ENCODE measurements at regions not wholly inside any gene's neighbourhood (a gene's known extent, or its start where the extent isn't known, plus 50 kb on each side); places are given as distances from the start of the nearest gene placed in this dataset.
"Not testable (repeated sequence)": the region's sequence is repeated elsewhere in the genome, so short reads cannot be mapped to it uniquely, and the experiment has no call there.

- no peak for DNase-seq
These were observed 63.5 kb downstream of the PCDH18 start for GRCh38 chr4:137468836-137469235.

GRCh38 chr4:137467537-137467936, 64.8 kb downstream of the PCDH18 start:
- DNase-seq: no peak

- DNase-seq: no peak
These were observed 68.8 kb downstream of the PCDH18 start for GRCh38 chr4:137463377-137464003.

GRCh38 chr4:137455647-137456321, 76.5 kb downstream of the PCDH18 start:
- no peak for DNase-seq

- DNase-seq: no peak
These were observed 77.5 kb downstream of the PCDH18 start for GRCh38 chr4:137454767-137455166.

DNA sequence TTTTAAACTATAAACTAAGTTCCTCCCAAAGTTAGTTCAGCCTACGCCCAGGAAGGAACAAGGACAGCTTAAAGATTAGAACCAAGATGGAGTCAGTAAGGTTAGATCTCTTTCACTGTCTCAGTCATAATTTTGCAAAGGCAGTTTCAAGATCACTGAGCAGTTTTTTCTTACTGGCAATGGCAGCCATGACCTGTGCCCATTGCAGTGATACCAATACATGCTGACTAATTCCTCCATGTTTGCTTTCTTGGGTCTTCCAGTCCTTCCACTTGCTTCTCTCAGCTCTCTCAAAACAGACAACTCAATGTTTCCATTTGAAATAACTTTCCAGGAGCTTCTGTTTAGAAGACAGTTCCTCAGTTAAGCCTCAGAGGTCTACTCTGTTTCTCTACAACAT, 79.5 kb downstream of the PCDH18 start:
- DNase-seq: no peak

GRCh38 chr4:137451172-137451825, 81.0 kb downstream of the PCDH18 start:
- no peak for DNase-seq

DNA sequence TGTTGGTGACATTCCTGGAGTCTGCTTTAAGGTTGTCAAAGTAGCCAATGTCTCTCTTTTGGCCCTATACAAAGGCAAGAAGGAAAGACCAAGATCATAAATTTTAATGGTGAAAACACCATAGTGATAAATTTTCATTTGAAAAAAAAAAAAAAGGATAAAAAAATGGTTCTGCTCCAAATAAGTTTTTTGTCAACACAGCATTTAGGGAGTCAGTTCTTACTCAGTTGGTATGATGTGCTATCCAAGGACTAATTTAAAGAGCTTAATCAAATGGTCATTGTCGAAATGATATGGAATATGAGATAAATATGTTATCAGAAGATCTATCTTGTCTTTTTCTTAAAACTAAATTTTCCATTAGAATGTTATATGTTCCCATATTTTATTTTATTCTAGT, 83.9 kb downstream of the PCDH18 start:
- no peak for DNase-seq

DNA sequence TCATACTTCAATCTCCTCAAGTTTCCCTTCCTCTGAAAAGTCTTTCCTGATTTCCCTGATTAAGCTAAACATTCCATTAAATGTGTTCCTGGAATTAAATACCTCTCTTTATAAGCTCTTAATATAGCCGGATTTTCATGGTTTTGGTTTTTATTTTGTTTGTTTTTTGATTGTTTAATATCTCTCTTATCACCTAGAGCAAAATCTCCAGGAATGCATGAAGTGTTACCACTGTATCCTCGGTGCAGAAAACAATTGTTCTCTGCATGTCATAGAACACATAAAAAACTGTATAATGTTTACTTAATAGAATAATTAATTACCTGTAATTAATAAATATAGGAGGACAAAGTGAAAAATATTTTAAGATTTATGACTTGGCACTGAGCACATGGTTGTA, 86.2 kb downstream of the PCDH18 start:
- no peak for DNase-seq

DNA sequence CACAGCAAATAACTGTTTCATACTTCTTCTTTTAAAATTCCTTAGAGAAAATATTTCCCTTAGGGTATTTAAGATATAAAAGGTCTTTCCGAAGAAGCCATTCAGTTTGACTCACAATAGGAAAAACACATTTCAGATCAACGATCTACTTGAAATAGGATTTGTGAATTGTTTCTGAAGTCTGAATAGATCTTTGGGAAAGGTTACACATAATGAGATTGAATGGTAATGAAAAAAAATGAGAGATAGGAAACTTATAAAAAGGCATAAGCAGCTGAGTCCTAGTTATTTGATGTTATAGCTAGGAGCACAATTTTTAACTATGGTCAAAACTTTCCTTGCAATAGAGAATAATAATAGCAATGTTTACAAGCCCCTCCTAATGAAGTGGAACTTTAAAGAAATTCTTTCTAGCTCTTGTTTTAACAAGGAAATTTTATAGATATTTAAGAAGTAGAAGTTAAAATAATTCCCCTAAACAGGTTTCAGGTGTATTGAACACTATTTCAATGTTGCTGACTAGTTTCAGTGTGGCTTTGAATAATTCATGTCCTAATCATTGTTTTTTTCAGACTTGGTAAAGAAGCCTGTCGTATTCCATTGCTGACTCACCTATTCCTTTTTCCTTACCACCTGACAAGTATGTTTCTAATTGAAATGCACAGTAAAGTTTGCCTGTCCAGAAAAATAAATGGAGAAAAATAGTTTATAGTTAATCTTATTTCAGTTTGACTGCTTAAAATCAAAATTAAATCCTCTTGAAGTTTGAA, 89.1 kb downstream of the PCDH18 start:
- no peak for DNase-seq

DNA sequence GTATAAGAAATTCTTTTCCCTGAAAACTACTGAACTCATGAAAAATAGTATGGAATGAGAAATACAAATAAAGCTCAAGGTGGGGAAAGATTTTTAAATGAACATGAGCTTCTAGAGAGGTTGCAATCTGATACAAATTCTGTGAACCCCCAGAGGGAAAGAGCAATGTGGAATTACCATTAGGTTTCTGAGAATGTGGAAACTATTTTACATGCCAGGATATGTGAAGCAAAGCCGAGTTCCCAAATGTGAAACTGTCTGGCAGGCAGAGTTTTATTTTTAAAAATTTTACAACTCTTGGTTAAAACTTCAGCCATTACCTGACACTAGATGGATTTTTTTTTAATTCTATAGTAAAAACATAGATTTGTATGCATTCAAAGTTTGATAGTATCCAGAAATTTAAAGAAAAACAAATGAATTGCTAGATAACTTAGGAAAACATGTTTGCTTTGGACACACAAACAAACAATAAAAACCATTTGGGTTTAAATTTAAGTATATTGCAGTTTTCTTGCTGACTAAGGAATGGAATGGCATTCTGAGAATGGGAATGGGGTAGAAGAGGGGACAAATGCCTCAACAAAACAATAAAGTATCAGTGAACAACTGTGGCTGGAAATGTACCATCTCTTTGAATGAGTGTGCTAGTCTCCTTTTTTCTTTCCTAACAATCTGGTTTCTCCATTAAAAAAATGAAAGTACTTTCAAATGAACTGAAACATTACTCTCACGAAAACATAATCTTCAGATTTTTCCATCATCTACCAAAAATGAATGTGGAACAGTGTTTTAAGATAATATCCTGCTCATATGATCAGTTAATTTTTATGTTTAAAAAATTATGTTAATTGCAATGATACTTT, 99.6 kb downstream of the PCDH18 start:
- DNase-seq: no peak

GRCh38 chr4:137430171-137430570, 102.1 kb downstream of the PCDH18 start:
- DNase-seq: no peak

- DNase-seq: no peak
These were observed 104.9 kb downstream of the PCDH18 start for GRCh38 chr4:137427411-137427810.

DNA sequence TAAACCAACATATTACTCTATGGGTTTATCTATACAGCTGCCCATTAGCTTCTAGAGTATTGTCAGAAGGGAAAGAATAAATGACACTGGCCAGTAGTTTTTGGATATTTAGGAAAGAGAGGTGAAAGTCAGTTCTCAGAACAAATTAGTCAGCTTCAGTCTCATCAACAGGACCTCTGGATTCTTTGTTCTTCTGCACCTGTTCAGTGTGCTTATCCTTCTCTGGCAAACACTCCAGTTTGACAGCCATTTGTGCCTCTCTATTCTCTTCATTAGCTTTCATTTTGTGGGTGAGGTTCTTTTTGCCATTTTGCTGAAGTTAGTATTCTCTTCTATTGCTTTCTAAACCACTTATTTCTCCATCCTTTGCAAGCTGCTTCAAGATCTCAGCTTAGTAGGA, 107.0 kb downstream of the PCDH18 start:
- no peak for DNase-seq

DNA sequence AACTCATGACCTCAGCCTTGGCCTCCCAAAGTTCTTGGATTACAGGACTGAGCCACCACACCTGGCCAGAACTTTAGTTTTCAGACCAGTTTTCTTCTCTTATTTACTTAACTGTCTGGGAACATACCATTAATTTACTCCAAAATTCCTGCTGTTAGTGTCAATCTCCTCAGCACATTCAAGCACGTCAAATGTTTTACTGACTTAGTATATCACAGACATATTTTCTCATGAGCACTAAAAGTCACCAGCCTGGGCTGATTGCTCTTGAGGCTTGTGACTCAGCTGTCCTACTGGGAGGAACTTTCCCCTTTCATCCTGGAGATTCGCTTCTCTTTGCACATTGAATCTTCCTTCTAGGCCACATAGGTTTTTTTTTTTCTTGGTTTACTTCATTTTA, 109.6 kb downstream of the PCDH18 start:
- no peak for DNase-seq

- no peak for DNase-seq
These were observed 110.5 kb downstream of the PCDH18 start for GRCh38 chr4:137421796-137422195.

GRCh38 chr4:137420901-137421396, 111.3 kb downstream of the PCDH18 start:
- DNase-seq: no peak

- DNase-seq: no peak
These were observed 114.6 kb downstream of the PCDH18 start for GRCh38 chr4:137417676-137418075.

GRCh38 chr4:137414802-137415201, 117.5 kb downstream of the PCDH18 start:
- DNase-seq: no peak

- DNase-seq: no peak
These were observed 123.6 kb downstream of the PCDH18 start for GRCh38 chr4:137408527-137409177.

- DNase-seq: not testable (repeated sequence)
These were observed 126.5 kb downstream of the PCDH18 start for GRCh38 chr4:137405833-137406232.

DNA sequence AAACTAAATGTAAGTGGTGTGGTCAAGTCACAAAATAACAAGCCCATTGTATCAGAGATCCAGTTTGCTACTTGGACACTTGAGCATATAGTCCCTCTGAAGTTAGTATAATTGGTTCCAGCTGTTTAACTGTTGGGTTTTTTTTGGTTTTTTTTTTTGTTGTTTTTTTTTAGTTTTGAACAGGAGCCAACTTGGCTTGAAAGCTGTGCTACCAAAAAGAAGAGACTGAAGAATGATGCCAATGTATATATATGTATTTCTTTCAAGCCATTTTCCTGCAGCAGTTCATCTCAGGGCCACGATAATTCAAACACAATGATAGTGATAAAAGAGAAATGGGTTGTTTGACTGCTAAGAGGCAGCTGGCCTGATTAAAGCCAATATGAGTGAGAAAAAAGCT, 138.3 kb downstream of the PCDH18 start:
- no peak for DNase-seq
